Prostate gland (tissue), 2 donors: ENCODE measurements at regions not wholly inside any gene's neighbourhood (a gene's known extent, or its start where the extent isn't known, plus 50 kb on each side); places are given as distances from the start of the nearest gene placed in this dataset.

Experiments used
- CTCF ChIP-seq, 4 experiments: fragments of 200-600 bp in 2 of 4; fragments of 450-650 bp in 2 of 4; sonication (generic) in 2 of 4; IDR thresholded peaks; 1 replicate in 3 of 4; 2 replicates in 1 of 4; pipeline ENCODE4 v1.5.1; 2016 to 2019; ENCODE audit warnings: antibody characterized with exemption in 4 of 4, mild to moderate bottlenecking in 2 of 4, moderate library complexity in 2 of 4
- POLR2A ChIP-seq: fragments of 450-650 bp; IDR thresholded peaks from one replicate; pipeline ENCODE4 v1.6.1; 2016; ENCODE audit warnings: antibody characterized with exemption, mild to moderate bottlenecking
- POLR2AphosphoS5 ChIP-seq: sonication (generic); formaldehyde crosslinking; IDR thresholded peaks from one replicate; pipeline ENCODE4 v1.6.1; 2017; ENCODE audit warnings: antibody characterized with exemption

DNA sequence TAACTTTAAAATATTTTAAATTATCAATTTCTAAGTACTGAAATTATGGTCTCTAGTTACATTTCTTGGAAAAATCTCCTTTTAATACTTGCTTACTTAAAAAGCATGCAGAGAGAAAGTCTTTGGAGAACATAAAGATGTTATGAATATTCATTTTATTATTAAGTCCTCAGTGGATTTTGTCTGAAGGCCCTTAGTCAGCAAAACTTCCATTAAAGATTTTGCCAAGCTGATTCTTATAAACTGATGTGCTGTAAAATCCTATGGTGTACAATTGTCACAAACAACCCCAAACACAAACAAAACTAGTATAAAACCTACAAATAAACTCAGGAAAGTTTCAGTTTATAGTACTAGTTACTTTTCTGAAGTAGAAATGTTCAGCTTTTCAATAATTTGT, 372.7 kb downstream of the MEI4 start:
- TF ChIP-seq CTCF (IDR thresholded peaks at IDR 0.05) (no peak), POLR2A (no peak), POLR2AphosphoS5 (no peak)
